Astrocyte (in vitro differentiated cells and primary cell): ENCODE measurements at regions not wholly inside any gene's neighbourhood (a gene's known extent, or its start where the extent isn't known, plus 50 kb on each side); places are given as distances from the start of the nearest gene placed in this dataset.
A peak's percentile ranks its signal among the peaks of the same experiment; 100 is the strongest.

ENCODE experiments used
- DNase-seq: peaks from one replicate; pipeline ENCODE4 v3.0.0-alpha.2; 2010; ENCODE audit warnings: low read depth
- FAIRE-seq: peaks from 2 replicates; lab custom pipeline; 2011; peaks lifted over from hg19 to GRCh38; lab: Jason Lieb, UNC
- H2AFZ ChIP-seq: 2 replicates; pipeline ENCODE4 v1.6.0; 2012; ENCODE audit warnings: low read depth, low read length, inconsistent platforms
- H3K27ac ChIP-seq: 2 replicates; pipeline ENCODE4 v1.5.1; 2011; ENCODE audit warnings: low read depth, low read length, inconsistent platforms
- H3K27me3 ChIP-seq: 2 replicates; pipeline ENCODE4 v1.6.0; 2011; ENCODE audit warnings: low read length, inconsistent platforms; ENCODE audit not compliant: insufficient read depth
- H3K36me3 ChIP-seq: 2 replicates; pipeline ENCODE4 v1.5.1; 2011; ENCODE audit warnings: low read length, inconsistent platforms; ENCODE audit not compliant: insufficient read depth
- H3K4me1 ChIP-seq: 2 replicates; pipeline ENCODE4 v1.5.1; 2011; ENCODE audit warnings: low read length, inconsistent platforms; ENCODE audit not compliant: insufficient read depth
- H3K4me2 ChIP-seq: 2 replicates; pipeline ENCODE4 v1.6.0; 2012; ENCODE audit warnings: low read length, inconsistent platforms
- H3K4me3 ChIP-seq: 2 replicates; pipeline ENCODE4 v1.5.1; 2011; ENCODE audit warnings: low read depth, mild to moderate bottlenecking, low read length, inconsistent platforms; ENCODE audit not compliant: insufficient read depth
- H3K79me2 ChIP-seq: 2 replicates; pipeline ENCODE4 v1.6.0; 2012; ENCODE audit warnings: mild to moderate bottlenecking, low read length, inconsistent platforms; ENCODE audit not compliant: insufficient read depth
- H3K9ac ChIP-seq: 2 replicates; pipeline ENCODE4 v1.6.0; 2012; ENCODE audit warnings: mild to moderate bottlenecking, low read length, inconsistent platforms
- H3K9me3 ChIP-seq: 2 replicates; pipeline ENCODE4 v1.5.1; 2012; ENCODE audit warnings: low read depth, mild to moderate bottlenecking, low read length, inconsistent platforms; ENCODE audit not compliant: insufficient read depth
- H4K20me1 ChIP-seq: 2 replicates; pipeline ENCODE4 v1.6.0; 2012; ENCODE audit warnings: low read length, inconsistent platforms; ENCODE audit not compliant: insufficient read depth
- H3K27ac Mint-ChIP-seq: one replicate; pipeline ENCODE4 v1.8.0; 2021; ENCODE audit warnings: mild to moderate bottlenecking, mixed read lengths; ENCODE audit not compliant: unreplicated experiment
- H3K27me3 Mint-ChIP-seq: one replicate; pipeline ENCODE4 v1.8.0; 2021; ENCODE audit warnings: low read depth, mixed read lengths; ENCODE audit not compliant: unreplicated experiment
- H3K36me3 Mint-ChIP-seq: one replicate; pipeline ENCODE4 v1.8.0; 2021; ENCODE audit warnings: low read depth, mixed read lengths; ENCODE audit not compliant: unreplicated experiment
- H3K4me1 Mint-ChIP-seq: one replicate; pipeline ENCODE4 v1.8.0; 2021; ENCODE audit warnings: low read depth, mixed read lengths; ENCODE audit not compliant: unreplicated experiment
- H3K4me3 Mint-ChIP-seq: one replicate; pipeline ENCODE4 v1.8.0; 2021; ENCODE audit warnings: mild to moderate bottlenecking, moderate library complexity, mixed read lengths; ENCODE audit not compliant: unreplicated experiment
- H3K9me3 Mint-ChIP-seq: one replicate; pipeline ENCODE4 v1.8.0; 2021; ENCODE audit warnings: mild to moderate bottlenecking, mixed read lengths; ENCODE audit not compliant: unreplicated experiment
- CTCF ChIP-seq: IDR thresholded peaks from 2 replicates; pipeline ENCODE4 v1.5.1; 2011; ENCODE audit warnings: low read depth, mild to moderate bottlenecking, inconsistent platforms, low read length, moderate library complexity; ENCODE audit not compliant: insufficient read depth
- EZH2 ChIP-seq: IDR thresholded peaks from 2 replicates; pipeline ENCODE4 v1.6.1; 2012; ENCODE audit warnings: mild to moderate bottlenecking, low read length, inconsistent platforms; ENCODE audit not compliant: insufficient read depth

GRCh38 chr3:164468055-164468454 lies 610.2 kb downstream of the SI start:
- no peak for FAIRE-seq

DNA sequence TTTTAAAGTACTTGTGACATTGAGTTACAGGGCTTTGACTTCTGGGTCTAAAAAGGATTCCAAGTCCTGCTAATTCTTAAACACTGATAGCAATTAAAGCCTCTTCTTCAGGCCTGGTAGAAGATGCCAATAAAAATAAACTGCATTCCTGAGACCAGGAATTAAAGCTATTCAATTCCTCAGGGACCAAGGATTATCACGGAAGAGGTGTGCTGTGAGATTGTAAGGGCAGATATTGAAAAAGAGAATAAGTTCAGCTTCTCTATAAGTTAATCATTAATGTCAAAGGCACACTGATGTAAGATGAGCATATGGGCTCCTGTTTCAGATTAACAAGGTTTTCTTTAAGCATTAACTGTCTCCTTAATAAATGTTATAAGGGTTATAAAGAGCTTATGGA lies 611.3 kb downstream of the SI start:
- no peaks in the 10 kb centered on the region for H3K27me3 Mint-ChIP-seq
- Histone ChIP-seq H3K4me1 (no peaks in the 10 kb centered on the region), H2AFZ (no peak overlapping the region), H3K79me2 (no peaks in the 10 kb centered on the region), H3K9ac (no peak overlapping the region), H3K4me2 (no peak overlapping the region), H3K4me3 (no peak overlapping the region), H3K36me3 (no peaks in the 10 kb centered on the region), H4K20me1 (no peaks in the 10 kb centered on the region), H3K27ac (no peak overlapping the region), H3K27me3 (no peaks in the 10 kb centered on the region), H3K9me3 (no peaks in the 10 kb centered on the region)
- TF ChIP-seq EZH2, result no peak
- TF ChIP-seq CTCF, result no peak
- H3K36me3 Mint-ChIP-seq, result no peaks in the 10 kb centered on the region
- H3K4me1 Mint-ChIP-seq, result peaks cover 19% of the 10 kb centered on the region
- H3K27ac Mint-ChIP-seq, result no peak overlapping the region
- no peak overlapping the region for H3K4me3 Mint-ChIP-seq
- DNase-seq, result no peak
- FAIRE-seq, result no peak
- H3K9me3 Mint-ChIP-seq, result peaks cover 7% of the 10 kb centered on the region

More at GRCh38 chr3:164468055-164468454, 610.2 kb downstream of the SI start:
- Histone ChIP-seq H3K27me3 (no peaks in the 10 kb centered on the region), H3K79me2 (no peaks in the 10 kb centered on the region), H4K20me1 (no peaks in the 10 kb centered on the region), H3K27ac (no peak overlapping the region), H3K9ac (no peak overlapping the region), H3K36me3 (no peaks in the 10 kb centered on the region), H3K4me1 (no peaks in the 10 kb centered on the region), H2AFZ (no peak overlapping the region), H3K4me3 (no peak overlapping the region), H3K4me2 (no peak overlapping the region), H3K9me3 (no peaks in the 10 kb centered on the region)
- Mint-ChIP-seq H3K36me3 (no peaks in the 10 kb centered on the region), H3K27me3 (no peaks in the 10 kb centered on the region), H3K4me3 (no peak overlapping the region), H3K9me3 (peaks cover 7% of the 10 kb centered on the region), H3K4me1 (peaks cover 19% of the 10 kb centered on the region), H3K27ac (no peak overlapping the region)
- TF ChIP-seq CTCF (no peak), EZH2 (no peak)
- DNase-seq, result no peak

GRCh38 chr3:164465172-164465571 lies 613.1 kb downstream of the SI start:
- H3K27ac ChIP-seq, result peak overlapping the region; percentile 17

More at GRCh38 chr3:164465172-164465571, 613.1 kb downstream of the SI start:
- Histone ChIP-seq H3K9ac (no peak overlapping the region), H2AFZ (no peak overlapping the region), H3K4me2 (no peak overlapping the region), H3K27me3 (no peaks in the 10 kb centered on the region), H3K9me3 (no peaks in the 10 kb centered on the region), H3K79me2 (no peaks in the 10 kb centered on the region), H4K20me1 (no peaks in the 10 kb centered on the region), H3K4me3 (no peak overlapping the region), H3K4me1 (no peaks in the 10 kb centered on the region), H3K36me3 (no peaks in the 10 kb centered on the region)
- Mint-ChIP-seq H3K4me1 (peaks cover 17% of the 10 kb centered on the region), H3K36me3 (no peaks in the 10 kb centered on the region), H3K27me3 (no peaks in the 10 kb centered on the region), H3K9me3 (peaks cover 7% of the 10 kb centered on the region), H3K4me3 (no peak overlapping the region), H3K27ac (peak overlapping the region; percentile 51)
- TF ChIP-seq CTCF (no peak), EZH2 (no peak)
- DNase-seq (peak; percentile 69), FAIRE-seq (no peak)
